DOHH2 (cell line): ENCODE measurements at regions not wholly inside any gene's neighbourhood (a gene's known extent, or its start where the extent isn't known, plus 50 kb on each side); places are given as distances from the start of the nearest gene placed in this dataset.

ENCODE experiments used
- H3F3A ChIP-seq: fragments of 200-600 bp; sonication (generic), shearing (Covaris generic); 2 replicates; pipeline ENCODE4 v1.6.0; 2016; ENCODE audit warnings: antibody characterized with exemption, mild to moderate bottlenecking; ENCODE audit not compliant: control insufficient read depth, insufficient read depth
- H3K27ac ChIP-seq: fragments of 200-600 bp; sonication (generic); 2 replicates; pipeline ENCODE4 v1.5.1; 2014; ENCODE audit warnings: low read depth, mild to moderate bottlenecking, low read length, moderate library complexity
- H3K27me3 ChIP-seq: fragments of 200-600 bp; sonication (generic); 2 replicates; pipeline ENCODE4 v1.6.1; 2014; ENCODE audit warnings: mild to moderate bottlenecking, low read length, mixed read lengths; ENCODE audit not compliant: control insufficient read depth
- H3K36me3 ChIP-seq: fragments of 200-600 bp; sonication (generic); 2 replicates; pipeline ENCODE4 v1.6.1; 2014; ENCODE audit warnings: mild to moderate bottlenecking, low read length, moderate library complexity, mixed read lengths; ENCODE audit not compliant: control insufficient read depth
- H3K4me1 ChIP-seq: fragments of 200-600 bp; sonication (generic); 2 replicates; pipeline ENCODE4 v1.6.1; 2014; ENCODE audit warnings: mild to moderate bottlenecking, low read length, mixed read lengths; ENCODE audit not compliant: control insufficient read depth
- H3K4me2 ChIP-seq: fragments of 200-600 bp; sonication (generic); 2 replicates; pipeline ENCODE4 v1.6.0; 2014; ENCODE audit warnings: mild to moderate bottlenecking, low read length, moderate library complexity
- H3K4me3 ChIP-seq: fragments of 200-600 bp; sonication (generic); 2 replicates; pipeline ENCODE4 v1.5.1; 2014; ENCODE audit warnings: mild to moderate bottlenecking, low read length, mixed read lengths
- H3K79me2 ChIP-seq: fragments of 200-600 bp; sonication (generic); 2 replicates; pipeline ENCODE4 v1.6.1; 2014; ENCODE audit warnings: mild to moderate bottlenecking, low read length, mixed read lengths; ENCODE audit not compliant: control insufficient read depth
- H3K9me2 ChIP-seq: fragments of 200-600 bp; sonication (generic); replicated peaks from 2 replicates; pipeline ENCODE4 v1.6.1; 2014; ENCODE audit warnings: mild to moderate bottlenecking, low read length, mixed read lengths; ENCODE audit not compliant: control insufficient read depth
- H3K9me3 ChIP-seq: fragments of 200-600 bp; sonication (generic); 2 replicates; pipeline ENCODE4 v1.6.1; 2014; ENCODE audit warnings: antibody characterized with exemption, low read length, mixed read lengths; ENCODE audit not compliant: control insufficient read depth, insufficient read depth
- H4K20me1 ChIP-seq: fragments of 200-600 bp; sonication (generic); 2 replicates; pipeline ENCODE4 v1.6.0; 2014; ENCODE audit warnings: low read depth, mild to moderate bottlenecking, antibody characterized with exemption, low read length, moderate library complexity; ENCODE audit not compliant: control insufficient read depth, insufficient read depth
- CTCF ChIP-seq: fragments of 200-600 bp; sonication (generic); IDR thresholded peaks from one replicate; pipeline ENCODE4 v1.5.1; 2014; ENCODE audit warnings: antibody characterized with exemption, mild to moderate bottlenecking, low read depth, low read length; ENCODE audit not compliant: poor library complexity, severe bottlenecking
- EZH2phosphoT487 ChIP-seq: fragments of 200-600 bp; sonication (generic); IDR thresholded peaks from 2 replicates; pipeline ENCODE4 v1.6.1; 2017; ENCODE audit warnings: borderline replicate concordance, mild to moderate bottlenecking, antibody characterized with exemption, low read length, moderate library complexity, mixed read lengths

DNA sequence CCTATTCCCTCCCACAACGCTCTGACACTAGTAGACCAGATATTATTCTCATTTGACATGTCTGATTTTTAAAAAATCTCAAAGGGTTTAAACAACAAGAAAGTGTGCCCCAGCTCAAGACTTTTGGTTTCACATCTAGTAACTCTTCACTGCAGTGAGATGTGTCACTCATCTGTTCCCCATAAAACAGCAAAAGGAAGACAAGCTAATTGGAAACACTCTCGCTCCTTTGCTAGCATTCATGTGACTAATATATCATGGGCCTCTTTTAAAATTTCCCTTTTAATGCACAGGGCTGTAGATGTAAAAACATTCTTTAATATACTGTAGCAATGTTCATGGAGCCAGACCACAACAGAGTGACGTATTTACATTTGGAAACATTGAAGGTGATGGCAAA lies 372.6 kb downstream of the ZNF608 start:
- Histone ChIP-seq H3K27ac (no peak overlapping the region), H3K36me3 (no peaks in the 10 kb centered on the region), H3K4me2 (no peak overlapping the region), H3K4me1 (no peaks in the 10 kb centered on the region), H3K4me3 (no peak overlapping the region), H3K9me2 (no peaks in the 10 kb centered on the region), H3K79me2 (no peaks in the 10 kb centered on the region), H4K20me1 (no peaks in the 10 kb centered on the region), H3K9me3 (0 out of 2 replicates have a peak, but pooled peaks cover 2% of the 10 kb centered on the region), H3K27me3 (no peaks in the 10 kb centered on the region), H3F3A (no peaks in the 10 kb centered on the region)
- TF ChIP-seq CTCF (no peak), EZH2phosphoT487 (no peak)

DNA sequence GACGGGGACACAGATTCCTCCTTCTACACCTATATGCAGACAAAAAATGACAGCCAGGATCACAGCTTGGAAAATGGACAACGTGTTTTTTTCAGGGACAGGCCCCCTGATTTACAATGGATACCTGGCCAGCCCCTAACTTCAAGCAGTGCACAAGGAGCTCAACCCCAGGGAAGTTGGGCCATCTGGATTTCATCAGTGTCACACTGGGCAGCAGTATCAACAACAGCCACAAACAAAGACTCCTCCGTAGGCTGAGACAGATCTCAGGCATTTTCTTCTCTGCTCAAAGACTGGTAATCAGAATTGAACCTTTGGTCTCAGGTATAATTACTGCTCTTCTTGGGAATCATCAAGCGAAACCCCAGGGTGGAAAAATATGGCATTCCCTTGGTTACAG lies 374.0 kb downstream of the ZNF608 start:
- H3K27ac ChIP-seq, result no peak overlapping the region
- H3K4me3 ChIP-seq, result no peak overlapping the region
- no peaks in the 10 kb centered on the region for H3K79me2 ChIP-seq

DNA sequence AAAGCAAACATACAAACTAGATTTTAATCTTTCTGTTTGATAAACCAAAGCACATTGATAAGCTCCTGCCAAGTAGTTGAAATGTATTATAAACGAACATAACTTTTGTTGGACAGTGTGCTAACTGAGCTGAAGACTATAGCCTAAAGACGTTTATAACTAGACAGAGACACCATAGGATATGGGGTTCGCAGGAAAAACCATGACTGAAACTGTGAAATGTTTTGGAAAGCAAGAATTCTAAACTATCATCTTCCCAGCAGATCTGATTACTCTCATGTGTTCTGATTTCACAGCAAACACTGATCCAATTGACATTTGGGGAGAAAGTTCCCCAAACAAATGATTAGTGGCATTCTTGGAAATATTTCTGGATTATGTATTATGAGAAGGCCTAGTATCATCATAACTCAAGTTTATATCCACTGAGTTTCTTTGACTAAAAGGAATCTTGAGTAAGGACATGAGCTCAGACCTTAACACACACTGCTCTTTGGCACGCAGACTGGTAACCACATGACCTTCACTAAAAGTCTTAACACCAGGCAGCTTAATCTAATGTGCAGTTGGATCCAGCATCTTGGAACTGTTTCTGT lies 375.2 kb downstream of the ZNF608 start:
- H3K36me3 ChIP-seq, result no peaks in the 10 kb centered on the region
- no peaks in the 10 kb centered on the region for H4K20me1 ChIP-seq
- no peaks in the 10 kb centered on the region for H3K27me3 ChIP-seq
- 0 out of 2 replicates have a peak, but pooled peaks cover 2% of the 10 kb centered on the region for H3K9me3 ChIP-seq
- no peak overlapping the region for H3K4me3 ChIP-seq
- no peak for TF ChIP-seq EZH2phosphoT487
- TF ChIP-seq CTCF, result no peak
- H3K4me1 ChIP-seq, result no peaks in the 10 kb centered on the region
- H3K79me2 ChIP-seq, result no peaks in the 10 kb centered on the region
- H3K9me2 ChIP-seq, result no peaks in the 10 kb centered on the region
- no peaks in the 10 kb centered on the region for H3F3A ChIP-seq
- no peak overlapping the region for H3K4me2 ChIP-seq
- H3K27ac ChIP-seq, result no peak overlapping the region

More for the DNA sequence above, 374.0 kb downstream of the ZNF608 start:
- Histone ChIP-seq H3K36me3 (no peaks in the 10 kb centered on the region), H4K20me1 (no peaks in the 10 kb centered on the region), H3K4me1 (no peaks in the 10 kb centered on the region), H3K9me3 (0 out of 2 replicates have a peak, but pooled peaks cover 2% of the 10 kb centered on the region), H3K27me3 (no peaks in the 10 kb centered on the region), H3K9me2 (no peaks in the 10 kb centered on the region), H3F3A (no peaks in the 10 kb centered on the region), H3K4me2 (no peak overlapping the region)
- TF ChIP-seq CTCF (no peak), EZH2phosphoT487 (no peak)
